PC-3 (cell line): ENCODE measurements at regions not wholly inside any gene's neighbourhood (a gene's known extent, or its start where the extent isn't known, plus 50 kb on each side); places are given as distances from the start of the nearest gene placed in this dataset.

Experiments used
- ATAC-seq: fragments of 200-7000 bp; cut with Tn5 transposase; 2 replicates; pipeline ENCODE4 v1.9.1; 2020; ENCODE audit warnings: mild to moderate bottlenecking, moderate library complexity
- BruUV-seq: library from RNA; stranded (reverse); fragments of 400-500 nt; replicated peaks from 2 replicates; lab custom pipeline; 2021; lab: Mats Ljungman, UMichigan
- CTCF ChIA-PET: fragments of 300-600 bp; sonication (Branson Sonifier 250); formaldehyde crosslinking; loops from one replicate; lab custom pipeline; 2022; ENCODE audit warnings: antibody characterized with exemption; lab: Charles Lee
- POLR2A ChIA-PET: fragments of 300-600 bp; sonication (Branson Sonifier 250); formaldehyde crosslinking; loops from one replicate; lab custom pipeline; 2022; ENCODE audit warnings: antibody characterized with exemption; ENCODE audit not compliant: unreplicated experiment; lab: Charles Lee
- DNase-seq: peaks from one replicate; pipeline ENCODE4 v3.0.0-alpha.2; 2015
- H2AFZ ChIP-seq: fragments of 300-600 bp; sonication (generic); 2 replicates; pipeline ENCODE4 v1.6.0; 2016; ENCODE audit warnings: antibody characterized with exemption, low read length
- H3F3A ChIP-seq: fragments of 300-600 bp; sonication (generic); one replicate; pipeline ENCODE4 v1.6.0; 2017; ENCODE audit warnings: antibody characterized with exemption, low read length, control low read depth, mild to moderate bottlenecking; ENCODE audit not compliant: unreplicated experiment
- H3K27ac ChIP-seq: fragments of 300-600 bp; sonication (generic); 2 replicates; pipeline ENCODE4 v1.5.1; 2016; ENCODE audit warnings: mild to moderate bottlenecking, low read length
- H3K27me3 ChIP-seq: fragments of 300-600 bp; sonication (generic); 2 replicates; pipeline ENCODE4 v1.6.1; 2016; ENCODE audit warnings: low read length, mixed read lengths
- H3K36me3 ChIP-seq: fragments of 300-600 bp; sonication (generic); 2 replicates; pipeline ENCODE4 v1.6.1; 2016; ENCODE audit warnings: low read depth, mixed run types, low read length, mixed read lengths
- H3K4me1 ChIP-seq: fragments of 300-600 bp; sonication (generic); 2 replicates; pipeline ENCODE4 v1.5.1; 2016; ENCODE audit warnings: low read length; ENCODE audit not compliant: insufficient read depth
- H3K4me2 ChIP-seq: fragments of 300-600 bp; sonication (generic); 2 replicates; pipeline ENCODE4 v1.6.0; 2016; ENCODE audit warnings: low read length
- H3K4me3 ChIP-seq: fragments of 300-600 bp; sonication (generic); 2 replicates; pipeline ENCODE4 v1.5.1; 2016; ENCODE audit warnings: mild to moderate bottlenecking, low read length, mixed read lengths
- H3K79me2 ChIP-seq: fragments of 300-600 bp; sonication (generic); 2 replicates; pipeline ENCODE4 v1.6.1; 2017; ENCODE audit warnings: low read length, mixed read lengths
- H3K9ac ChIP-seq: fragments of 300-600 bp; sonication (generic); 2 replicates; pipeline ENCODE4 v1.6.0; 2016; ENCODE audit warnings: mild to moderate bottlenecking, low read length
- H3K9me2 ChIP-seq: fragments of 300-600 bp; sonication (generic); replicated peaks from 2 replicates; pipeline ENCODE4 v1.6.1; 2016; ENCODE audit warnings: mixed run types, low read length, mixed read lengths
- H3K9me3 ChIP-seq: fragments of 300-600 bp; sonication (generic); 2 replicates; pipeline ENCODE4 v1.6.1; 2016; ENCODE audit warnings: low read length, mixed read lengths
- H4K20me1 ChIP-seq: fragments of 300-600 bp; sonication (generic); 2 replicates; pipeline ENCODE4 v1.6.1; 2016; ENCODE audit warnings: low read length, mixed read lengths
- CTCF ChIP-seq: fragments of 300-600 bp; sonication (generic); conservative IDR thresholded peaks from 2 replicates; pipeline ENCODE4 v1.5.1; 2017; ENCODE audit warnings: antibody characterized with exemption, low read depth, mild to moderate bottlenecking, low read length
- EZH2 ChIP-seq: fragments of 300-600 bp; sonication (generic); IDR thresholded peaks from one replicate; pipeline ENCODE4 v1.6.1; 2017; ENCODE audit warnings: antibody characterized with exemption, mild to moderate bottlenecking, low read length; ENCODE audit not compliant: unreplicated experiment
- EZH2phosphoT487 ChIP-seq: fragments of 300-600 bp; sonication (generic); IDR thresholded peaks from 2 replicates; pipeline ENCODE4 v1.6.1; 2018; ENCODE audit warnings: mild to moderate bottlenecking, antibody characterized with exemption, low read length, borderline replicate concordance
- intact Hi-C: fragments of 100-400 bp; cut with micrococcal nuclease; formaldehyde crosslinking; loops from 2 replicates; pipeline ENCODE4 v1.9.0; 2023

- no peaks in the 10 kb centered on the region for H3K9me2 ChIP-seq
- no peaks in the 10 kb centered on the region for H3K36me3 ChIP-seq
- no peak for DNase-seq
- ATAC-seq, result no peak
- ChIA-PET CTCF (no interaction called here), POLR2A (no interaction called here)
- H3K79me2 ChIP-seq, result no peaks in the 10 kb centered on the region
- no peak overlapping the region for H2AFZ ChIP-seq
- no peak overlapping the region for H3K27ac ChIP-seq
- no peak overlapping the region for H3K9ac ChIP-seq
- intact Hi-C loops, result no loop called here
- no peak overlapping the region for H3K4me2 ChIP-seq
- no peaks in the 10 kb centered on the region for H4K20me1 ChIP-seq
- no peaks in the 10 kb centered on the region for H3F3A ChIP-seq
- TF ChIP-seq CTCF (no peak), EZH2phosphoT487 (no peak), EZH2 (no peak)
- H3K9me3 ChIP-seq, result no peaks in the 10 kb centered on the region
- no peak overlapping the region for H3K4me3 ChIP-seq
- H3K27me3 ChIP-seq, result peaks cover 24% of the 10 kb centered on the region
- no peaks in the 10 kb centered on the region for H3K4me1 ChIP-seq
- BruUV-seq, result no TSS peak
Measured at GRCh38 chrX:69431420-69431819, 72.7 kb upstream of the NALF2 start.

- Histone ChIP-seq H4K20me1 (no peaks in the 10 kb centered on the region), H3F3A (no peaks in the 10 kb centered on the region), H3K9me3 (no peaks in the 10 kb centered on the region), H3K4me3 (no peak overlapping the region), H3K27me3 (peaks cover 24% of the 10 kb centered on the region), H3K4me1 (no peaks in the 10 kb centered on the region), H3K79me2 (no peaks in the 10 kb centered on the region), H3K36me3 (no peaks in the 10 kb centered on the region), H3K4me2 (no peak overlapping the region), H3K27ac (no peak overlapping the region), H3K9me2 (no peaks in the 10 kb centered on the region), H2AFZ (no peak overlapping the region), H3K9ac (no peak overlapping the region)
- intact Hi-C loops, result no loop called here
- ATAC-seq (no peak), DNase-seq (no peak)
- ChIA-PET CTCF (no interaction called here), POLR2A (no interaction called here)
- no peak for TF ChIP-seq CTCF
- TF ChIP-seq EZH2phosphoT487, result no peak
- TF ChIP-seq EZH2, result no peak
- no TSS peak for BruUV-seq
Measured at GRCh38 chrX:69430785-69431184, 73.3 kb upstream of the NALF2 start.

- no peak for ATAC-seq
- intact Hi-C loops, result loop anchor here (10.0 kb wide), 1 partner anchor 665 kb away; no protein-coding TSS in a partner anchor
Measured at GRCh38 chrX:69429339-69430015, 74.6 kb upstream of the NALF2 start.

More at GRCh38 chrX:69429339-69430015, 74.6 kb upstream of the NALF2 start:
- ChIA-PET CTCF (no interaction called here), POLR2A (no interaction called here)
- Histone ChIP-seq H3F3A (no peaks in the 10 kb centered on the region), H3K9me2 (no peaks in the 10 kb centered on the region), H3K79me2 (no peaks in the 10 kb centered on the region), H3K4me1 (no peaks in the 10 kb centered on the region), H3K4me2 (no peak overlapping the region), H3K36me3 (no peaks in the 10 kb centered on the region), H3K27me3 (peaks cover 24% of the 10 kb centered on the region), H4K20me1 (no peaks in the 10 kb centered on the region), H3K27ac (no peak overlapping the region), H3K4me3 (no peak overlapping the region), H2AFZ (no peak overlapping the region), H3K9ac (no peak overlapping the region), H3K9me3 (no peaks in the 10 kb centered on the region)
- TF ChIP-seq CTCF, result no peak
- no peak for TF ChIP-seq EZH2phosphoT487
- TF ChIP-seq EZH2, result no peak
- no peak for DNase-seq
- no TSS peak for BruUV-seq
